GM10266 (cell line): ENCODE measurements at regions not wholly inside any gene's neighbourhood (a gene's known extent, or its start where the extent isn't known, plus 50 kb on each side); places are given as distances from the start of the nearest gene placed in this dataset.
"Not testable (repeated sequence)": the region's sequence is repeated elsewhere in the genome, so short reads cannot be mapped to it uniquely, and the experiment has no call there.

Experiments
- DNase-seq: peaks from one replicate; pipeline ENCODE4 v3.0.0; 2012; ENCODE audit errors: extremely low spot score
- CTCF ChIP-seq: IDR thresholded peaks from 2 replicates; pipeline ENCODE4 v1.5.1; 2012; ENCODE audit warnings: mild to moderate bottlenecking, low read depth; ENCODE audit not compliant: control insufficient read depth, insufficient read depth; ENCODE audit errors: missing control alignments

GRCh38 chr17:21756856-21757619, 64.7 kb downstream of the KCNJ18 start:
- TF ChIP-seq CTCF = no peak
- DNase-seq = no peak

- DNase-seq = not testable (repeated sequence)
These were observed 67.3 kb downstream of the KCNJ18 start for GRCh38 chr17:21759636-21760035.

- DNase-seq = not testable (repeated sequence)
These were observed 71.5 kb downstream of the KCNJ18 start for GRCh38 chr17:21763738-21764340.

GRCh38 chr17:21765651-21766290, 73.4 kb downstream of the KCNJ18 start:
- not testable (repeated sequence) for DNase-seq

GRCh38 chr17:21766565-21766964, 74.2 kb downstream of the KCNJ18 start:
- DNase-seq = not testable (repeated sequence)

- DNase-seq = not testable (repeated sequence)
These were observed 75.1 kb downstream of the KCNJ18 start for GRCh38 chr17:21767162-21768156.

GRCh38 chr17:21768244-21768643, 75.9 kb downstream of the KCNJ18 start:
- not testable (repeated sequence) for DNase-seq

GRCh38 chr17:21768729-21769462, 76.6 kb downstream of the KCNJ18 start:
- not testable (repeated sequence) for DNase-seq

GRCh38 chr17:21769781-21770180, 77.5 kb downstream of the KCNJ18 start:
- not testable (repeated sequence) for DNase-seq

- not testable (repeated sequence) for DNase-seq
These were observed 78.4 kb downstream of the KCNJ18 start for GRCh38 chr17:21770466-21771446.

GRCh38 chr17:21772321-21772720, 80.0 kb downstream of the KCNJ18 start:
- no peak for TF ChIP-seq CTCF
- DNase-seq = no peak

- DNase-seq = not testable (repeated sequence)
These were observed 80.8 kb downstream of the KCNJ18 start for GRCh38 chr17:21772991-21773713.
